Omental fat pad (tissue), 3 donors: ENCODE measurements at regions not wholly inside any gene's neighbourhood (a gene's known extent, or its start where the extent isn't known, plus 50 kb on each side); places are given as distances from the start of the nearest gene placed in this dataset.

Experiments used
- ATAC-seq: fragments of 150-250 bp; one replicate; pipeline ENCODE4 v1.9.1; 2016; ENCODE audit warnings: mild to moderate bottlenecking, moderate library complexity; ENCODE audit not compliant: low FRiP score
- DNase-seq: peaks from one replicate; pipeline ENCODE4 v3.0.0-alpha.2; 2019; ENCODE audit warnings: low spot score
- CTCF ChIP-seq, 3 donors: fragments of 450-650 bp; IDR thresholded peaks; one replicate each; pipeline ENCODE4 v1.5.1; 2016 to 2017; ENCODE audit warnings: antibody characterized with exemption in 3 of 3, mild to moderate bottlenecking in 3 of 3, moderate library complexity in 2 of 3

GRCh38 chr3:109952924-109953323 is 615.6 kb upstream of the DPPA4 start:
- ATAC-seq (no peak), DNase-seq (no peak)
- TF ChIP-seq CTCF (IDR thresholded peaks at IDR 0.05): no peak

DNA sequence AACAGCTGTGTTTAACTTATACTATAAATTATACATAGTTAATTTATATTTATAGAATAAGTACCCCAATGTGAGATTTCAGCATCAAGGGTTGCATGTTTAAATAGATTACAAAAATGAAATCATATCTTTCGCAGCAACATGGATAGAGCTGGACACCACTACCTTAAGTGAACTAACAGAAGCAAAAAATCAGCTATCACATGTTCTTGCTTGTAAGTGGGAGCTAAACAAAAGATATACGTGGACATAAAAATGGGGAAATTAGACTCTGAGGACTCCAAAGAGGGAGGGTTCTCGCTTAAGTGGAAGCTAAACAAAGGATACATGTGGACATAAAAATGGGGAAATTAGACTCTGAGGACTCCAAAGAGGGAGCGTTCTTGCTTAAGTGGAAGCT is 626.5 kb upstream of the DPPA4 start:
- ATAC-seq: no peak

DNA sequence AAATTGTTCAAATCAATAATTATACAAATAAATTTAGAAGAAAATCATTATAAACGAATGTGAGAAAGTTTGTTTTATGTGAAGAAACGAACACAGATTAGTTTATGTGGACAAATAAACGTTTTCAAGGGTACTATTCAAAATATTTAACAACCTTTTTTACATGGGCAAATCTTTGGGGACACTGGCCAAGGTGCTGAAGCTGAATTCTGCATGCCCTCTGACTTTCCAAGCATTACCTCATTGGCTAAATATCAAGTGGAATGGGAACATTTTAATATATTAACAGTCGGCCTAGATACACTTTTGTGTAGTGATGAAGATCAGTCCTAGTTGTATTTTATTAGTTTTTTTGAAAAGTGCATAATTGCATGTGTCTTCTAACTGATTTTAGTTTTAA is 636.4 kb upstream of the DPPA4 start:
- no peak for ATAC-seq
- no peak for TF ChIP-seq CTCF (IDR thresholded peaks at IDR 0.05)
- DNase-seq: no peak

More for the DNA sequence above, 626.5 kb upstream of the DPPA4 start:
- DNase-seq: no peak
- TF ChIP-seq CTCF (IDR thresholded peaks at IDR 0.05): no peak

GRCh38 chr3:109977897-109978296 is 640.6 kb upstream of the DPPA4 start:
- no peak for ATAC-seq
- DNase-seq: no peak
- no peak for TF ChIP-seq CTCF (IDR thresholded peaks at IDR 0.05)

GRCh38 chr3:109982201-109982600 is 644.9 kb upstream of the DPPA4 start:
- no peak for TF ChIP-seq CTCF (IDR thresholded peaks at IDR 0.05)
- ATAC-seq (no peak), DNase-seq (no peak)

DNA sequence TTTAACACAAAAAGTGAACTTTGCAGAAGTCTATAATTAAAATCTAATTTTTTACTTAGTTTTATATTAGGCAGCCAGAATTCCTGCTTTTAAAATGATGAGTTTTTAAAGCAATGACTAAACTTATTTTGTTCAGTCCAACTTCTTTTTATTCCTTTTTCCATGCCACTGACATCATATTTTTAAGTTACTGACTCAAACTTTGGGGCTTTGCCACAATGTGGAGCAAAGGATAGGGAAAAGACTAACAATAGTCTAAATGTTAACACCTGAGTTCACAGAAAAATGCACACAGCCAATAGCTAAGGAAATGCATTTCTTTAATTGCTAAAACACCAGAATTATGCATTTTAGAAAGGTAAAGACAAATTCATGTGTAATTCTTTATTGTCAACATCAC is 647.6 kb upstream of the DPPA4 start:
- DNase-seq (no peak), ATAC-seq (no peak)
- TF ChIP-seq CTCF (IDR thresholded peaks at IDR 0.05): no peak

DNA sequence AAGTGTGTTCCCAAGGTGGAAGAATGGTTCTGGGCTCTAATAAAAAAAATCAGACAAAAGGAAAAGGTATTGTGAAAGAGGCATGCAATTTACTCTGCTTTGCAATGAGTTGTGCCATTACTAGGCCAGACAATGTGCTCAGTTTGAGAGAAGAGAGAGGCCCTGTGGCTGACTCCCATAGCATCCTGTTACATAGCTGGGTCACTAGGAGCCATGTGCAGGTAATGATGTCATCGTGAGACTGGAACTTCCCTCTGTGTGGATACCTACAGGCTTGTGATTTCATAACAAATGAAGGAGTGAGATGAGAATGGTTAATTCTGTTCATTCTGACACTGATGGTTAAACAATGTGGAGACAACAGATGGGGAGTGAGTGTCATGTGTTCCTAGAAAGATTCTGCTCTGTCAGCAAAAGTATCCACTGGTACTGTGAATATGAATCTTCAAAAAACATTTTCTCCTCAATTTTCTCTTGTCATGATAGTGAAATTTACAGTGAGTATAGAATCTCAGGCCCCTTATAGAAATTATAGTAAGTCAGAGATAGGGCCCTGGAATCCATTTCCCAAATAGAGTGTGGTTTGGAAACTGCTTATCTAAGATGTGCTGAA is 648.7 kb upstream of the DPPA4 start:
- ATAC-seq (no peak), DNase-seq (no peak)
- TF ChIP-seq CTCF (IDR thresholded peaks at IDR 0.05): no peak
